C4-2B (cell line): ENCODE measurements at regions not wholly inside any gene's neighbourhood (a gene's known extent, or its start where the extent isn't known, plus 50 kb on each side); places are given as distances from the start of the nearest gene placed in this dataset.

Source experiments
- CTCF ChIP-seq: fragments of 450-650 bp; conservative IDR thresholded peaks from 2 replicates; pipeline ENCODE4 v1.5.1; 2017; ENCODE audit warnings: mild to moderate bottlenecking
- ZFX ChIP-seq: fragments of 450-650 bp; IDR thresholded peaks from 2 replicates; pipeline ENCODE4 v1.6.1; 2017

- TF ChIP-seq CTCF (no peak), ZFX (no peak)
These were observed 350.8 kb upstream of the GRIA3 start for GRCh38 chrX:122833230-122833629.
